ENCODE measurements at regions not wholly inside any gene's neighbourhood (a gene's known extent, or its start where the extent isn't known, plus 50 kb on each side); places are given as distances from the start of the nearest gene placed in this dataset.
"Not testable (repeated sequence)": the region's sequence is repeated elsewhere in the genome, so short reads cannot be mapped to it uniquely, and the experiment has no call there.

GRCh38 chr12:59068436-59068835 lies 148.1 kb upstream of the LRIG3 start:
- CTCF ChIA-PET: no interaction called here
- no peak overlapping the region for H3K4me3 Mint-ChIP-seq
- intact Hi-C loops (cut with micrococcal nuclease): no loop called here
- DNase-seq: no peak
- no peaks in the 10 kb centered on the region for H3K36me3 Mint-ChIP-seq (ENCODE audit: low read depth)
- H3K4me1 Mint-ChIP-seq (ENCODE audit: low read depth): no peaks in the 10 kb centered on the region
- H3K27me3 Mint-ChIP-seq (ENCODE audit: low read depth): no peaks in the 10 kb centered on the region
- no peaks in the 10 kb centered on the region for H3K9me3 Mint-ChIP-seq
- H3K27ac Mint-ChIP-seq: no peak overlapping the region

- Mint-ChIP-seq H3K4me1 (ENCODE audit: low read depth) (no peaks in the 10 kb centered on the region), H3K27me3 (ENCODE audit: low read depth) (no peaks in the 10 kb centered on the region), H3K27ac (no peak overlapping the region), H3K9me3 (no peaks in the 10 kb centered on the region), H3K36me3 (ENCODE audit: low read depth) (no peaks in the 10 kb centered on the region), H3K4me3 (no peak overlapping the region)
- no peak for DNase-seq
- CTCF ChIA-PET: no interaction called here
- intact Hi-C loops (cut with micrococcal nuclease): no loop called here
Measured at GRCh38 chr12:59067083-59067482, 146.8 kb upstream of the LRIG3 start.

- Mint-ChIP-seq H3K27ac (no peak overlapping the region), H3K9me3 (no peaks in the 10 kb centered on the region)
- CTCF ChIA-PET: no interaction called here
Measured at GRCh38 chr12:59066445-59066844, 146.1 kb upstream of the LRIG3 start.

GRCh38 chr12:59059088-59059935 lies 139.0 kb upstream of the LRIG3 start:
- no peaks in the 10 kb centered on the region for H3K36me3 Mint-ChIP-seq (ENCODE audit: low read depth)
- no peaks in the 10 kb centered on the region for H3K4me1 Mint-ChIP-seq (ENCODE audit: low read depth)
- H3K4me3 Mint-ChIP-seq: no peak overlapping the region
- CTCF ChIA-PET: interaction anchor here (0.7 kb wide), 1 partner anchor 13 kb away, joined by 4 read pairs; no protein-coding TSS in a partner anchor
- no peaks in the 10 kb centered on the region for H3K9me3 Mint-ChIP-seq
- DNase-seq: no peak
- intact Hi-C loops (cut with micrococcal nuclease): no loop called here
- H3K27ac Mint-ChIP-seq: no peak overlapping the region
- no peaks in the 10 kb centered on the region for H3K27me3 Mint-ChIP-seq (ENCODE audit: low read depth)

More at GRCh38 chr12:59066445-59066844, 146.1 kb upstream of the LRIG3 start:
- Mint-ChIP-seq H3K4me3 (no peak overlapping the region), H3K27me3 (ENCODE audit: low read depth) (no peaks in the 10 kb centered on the region), H3K36me3 (ENCODE audit: low read depth) (no peaks in the 10 kb centered on the region), H3K4me1 (ENCODE audit: low read depth) (no peaks in the 10 kb centered on the region)
- intact Hi-C loops (cut with micrococcal nuclease): no loop called here
- DNase-seq: no peak

GRCh38 chr12:59056966-59057365 lies 136.7 kb upstream of the LRIG3 start:
- CTCF ChIA-PET: no interaction called here
- DNase-seq: no peak
- intact Hi-C loops (cut with micrococcal nuclease): no loop called here
- H3K9me3 Mint-ChIP-seq: no peaks in the 10 kb centered on the region
- no peaks in the 10 kb centered on the region for H3K4me1 Mint-ChIP-seq (ENCODE audit: low read depth)
- no peak overlapping the region for H3K27ac Mint-ChIP-seq
- no peak overlapping the region for H3K4me3 Mint-ChIP-seq
- no peaks in the 10 kb centered on the region for H3K36me3 Mint-ChIP-seq (ENCODE audit: low read depth)
- no peaks in the 10 kb centered on the region for H3K27me3 Mint-ChIP-seq (ENCODE audit: low read depth)

- intact Hi-C loops (cut with micrococcal nuclease): no loop called here
- no peaks in the 10 kb centered on the region for H3K9me3 Mint-ChIP-seq
- H3K27ac Mint-ChIP-seq: no peak overlapping the region
Measured at GRCh38 chr12:59055204-59055860, 135.0 kb upstream of the LRIG3 start.

GRCh38 chr12:59053266-59053899 lies 133.1 kb upstream of the LRIG3 start:
- CTCF ChIA-PET; H3K4me3 Mint-ChIP-seq; H3K27me3 Mint-ChIP-seq (ENCODE audit: low read depth); H3K4me1 Mint-ChIP-seq (ENCODE audit: low read depth); H3K27ac Mint-ChIP-seq; H3K9me3 Mint-ChIP-seq; intact Hi-C loops (cut with micrococcal nuclease); H3K36me3 Mint-ChIP-seq (ENCODE audit: low read depth); DNase-seq: not testable (repeated sequence)

More at GRCh38 chr12:59055204-59055860, 135.0 kb upstream of the LRIG3 start:
- no peaks in the 10 kb centered on the region for H3K4me1 Mint-ChIP-seq (ENCODE audit: low read depth)
- DNase-seq: no peak
- no peak overlapping the region for H3K4me3 Mint-ChIP-seq
- CTCF ChIA-PET: interaction anchor here (0.6 kb wide), 1 partner anchor 465 kb away, joined by 3 read pairs; no protein-coding TSS in a partner anchor
- no peaks in the 10 kb centered on the region for H3K27me3 Mint-ChIP-seq (ENCODE audit: low read depth)
- no peaks in the 10 kb centered on the region for H3K36me3 Mint-ChIP-seq (ENCODE audit: low read depth)

- intact Hi-C loops (cut with micrococcal nuclease): no loop called here
- no peak for DNase-seq
- H3K4me3 Mint-ChIP-seq: no peak overlapping the region
- H3K4me1 Mint-ChIP-seq (ENCODE audit: low read depth): no peaks in the 10 kb centered on the region
- H3K27me3 Mint-ChIP-seq (ENCODE audit: low read depth): no peaks in the 10 kb centered on the region
- H3K27ac Mint-ChIP-seq: no peak overlapping the region
- H3K36me3 Mint-ChIP-seq (ENCODE audit: low read depth): no peaks in the 10 kb centered on the region
- no peaks in the 10 kb centered on the region for H3K9me3 Mint-ChIP-seq
- CTCF ChIA-PET: no interaction called here
Measured at GRCh38 chr12:59046763-59047534, 126.6 kb upstream of the LRIG3 start.

GRCh38 chr12:59044791-59045190 lies 124.5 kb upstream of the LRIG3 start:
- Mint-ChIP-seq H3K36me3 (ENCODE audit: low read depth) (no peaks in the 10 kb centered on the region), H3K27me3 (ENCODE audit: low read depth) (no peaks in the 10 kb centered on the region), H3K4me1 (ENCODE audit: low read depth) (no peaks in the 10 kb centered on the region), H3K4me3 (no peak overlapping the region), H3K9me3 (no peaks in the 10 kb centered on the region), H3K27ac (no peak overlapping the region)
- CTCF ChIA-PET: no interaction called here
- intact Hi-C loops (cut with micrococcal nuclease): no loop called here
- no peak for DNase-seq

- Mint-ChIP-seq H3K4me3 (no peak overlapping the region), H3K36me3 (ENCODE audit: low read depth) (no peaks in the 10 kb centered on the region), H3K9me3 (no peaks in the 10 kb centered on the region), H3K4me1 (ENCODE audit: low read depth) (no peaks in the 10 kb centered on the region), H3K27me3 (ENCODE audit: low read depth) (no peaks in the 10 kb centered on the region), H3K27ac (no peak overlapping the region)
- intact Hi-C loops (cut with micrococcal nuclease): no loop called here
- DNase-seq: no peak
- CTCF ChIA-PET: no interaction called here
Measured at GRCh38 chr12:59041241-59042121, 121.2 kb upstream of the LRIG3 start.

- H3K27me3 Mint-ChIP-seq (ENCODE audit: low read depth): no peaks in the 10 kb centered on the region
- CTCF ChIA-PET: no interaction called here
- H3K27ac Mint-ChIP-seq: no peak overlapping the region
- no peaks in the 10 kb centered on the region for H3K9me3 Mint-ChIP-seq
- H3K36me3 Mint-ChIP-seq (ENCODE audit: low read depth): no peaks in the 10 kb centered on the region
- H3K4me1 Mint-ChIP-seq (ENCODE audit: low read depth): no peaks in the 10 kb centered on the region
- intact Hi-C loops (cut with micrococcal nuclease): no loop called here
- DNase-seq: no peak
- no peak overlapping the region for H3K4me3 Mint-ChIP-seq
Measured at GRCh38 chr12:59040656-59041055, 120.4 kb upstream of the LRIG3 start.

Measured in activated naive CD4-positive, alpha-beta T cell treated with anti-CD3 and anti-CD28 coated beads for 36 hours (primary cell).